Thyroid gland (tissue), 4 donors: ENCODE measurements at regions not wholly inside any gene's neighbourhood (a gene's known extent, or its start where the extent isn't known, plus 50 kb on each side); places are given as distances from the start of the nearest gene placed in this dataset.

Experiments used
- DNase-seq, 2 donors: peaks; one replicate each; pipeline ENCODE4 v3.0.0-alpha.2; 2019
- H3K27ac ChIP-seq, 3 donors: fragments of 200-600 bp; sonication (generic); 1 replicate in 2 of 3; 2 replicates in 1 of 3; pipeline ENCODE4 v1.5.1; 2016 to 2019; ENCODE audit warnings: mild to moderate bottlenecking in 1 of 3, moderate library complexity in 1 of 3
- H3K27me3 ChIP-seq: fragments of 200-600 bp; sonication (generic); one replicate; pipeline ENCODE4 v1.5.1; 2019
- H3K36me3 ChIP-seq, 2 donors: fragments of 200-600 bp; sonication (generic); one replicate each; pipeline ENCODE4 v1.5.1; 2016 to 2019
- H3K4me1 ChIP-seq, 2 donors: fragments of 200-600 bp; sonication (generic); one replicate each; pipeline ENCODE4 v1.5.1; 2017 to 2019
- H3K4me3 ChIP-seq, 3 donors: fragments of 200-600 bp; sonication (generic); replicated peaks in 1 of 3; 1 replicate in 2 of 3; 2 replicates in 1 of 3; pipeline ENCODE4 v1.5.1; 2016; ENCODE audit warnings: mild to moderate bottlenecking in 1 of 3
- H3K9me3 ChIP-seq: fragments of 200-600 bp; sonication (generic); one replicate; pipeline ENCODE4 v1.5.1; 2017
- CTCF ChIP-seq, 6 experiments: fragments of 200-600 bp in 3 of 6; fragments of 450-650 bp in 3 of 6; sonication (generic) in 3 of 6; IDR thresholded peaks; one replicate each; pipeline ENCODE4 v1.5.1; 2016 to 2019; ENCODE audit warnings: antibody characterized with exemption in 6 of 6, mild to moderate bottlenecking in 2 of 6, inconsistent platforms in 1 of 6, moderate library complexity in 1 of 6
- POLR2A ChIP-seq, 2 donors: fragments of 450-650 bp; IDR thresholded peaks; one replicate each; pipeline ENCODE4 v1.6.1; 2017; ENCODE audit warnings: antibody characterized with exemption in 2 of 2, mild to moderate bottlenecking in 2 of 2, moderate library complexity in 1 of 2
- WGBS, 2 donors: methylation state at CpG; one replicate each; pipeline ENCODE4 v1.1.5; 2017; 5-methylcytosine and 5-hydroxymethylcytosine counted together
- intact Hi-C: fragments of 100-400 bp; cut with DNase I; formaldehyde crosslinking; loops from one replicate; pipeline ENCODE4 v1.15.1; 2023

- DNase-seq, result no peak
- intact Hi-C loops, result no loop called here
These were observed 311.4 kb upstream of the MSX2 start for GRCh38 chr5:174412941-174413340.

GRCh38 chr5:174413567-174414314 lies 310.6 kb upstream of the MSX2 start:
- H3K9me3 ChIP-seq, result no peaks in the 10 kb centered on the region
- no peaks in the 10 kb centered on the region for H3K27me3 ChIP-seq
- no peak for TF ChIP-seq CTCF (IDR thresholded peaks at IDR 0.05)
- TF ChIP-seq POLR2A (IDR thresholded peaks at IDR 0.05), result no peak
- H3K4me1 ChIP-seq, result no peaks in the 10 kb centered on the region
- intact Hi-C loops, result no loop called here
- no peaks in the 10 kb centered on the region for H3K36me3 ChIP-seq
- DNase-seq, result no peak
- 80 to 82% methylated on average over 10 of the region's 10 CpGs for WGBS, 2 donors
- H3K27ac ChIP-seq, result no peak overlapping the region
- no peak overlapping the region for H3K4me3 ChIP-seq

More at GRCh38 chr5:174412941-174413340, 311.4 kb upstream of the MSX2 start:
- WGBS, 2 donors, result 82 to 84% methylated on average over 3 of the region's 3 CpGs
- H3K36me3 ChIP-seq, result no peaks in the 10 kb centered on the region
- no peak overlapping the region for H3K4me3 ChIP-seq
- TF ChIP-seq CTCF (IDR thresholded peaks at IDR 0.05) (no peak), POLR2A (IDR thresholded peaks at IDR 0.05) (no peak)
- no peak overlapping the region for H3K27ac ChIP-seq
- no peaks in the 10 kb centered on the region for H3K4me1 ChIP-seq
- H3K27me3 ChIP-seq, result no peaks in the 10 kb centered on the region
- H3K9me3 ChIP-seq, result no peaks in the 10 kb centered on the region

- DNase-seq, result no peak
- 40 to 49% methylated on average over 1 of the region's 1 CpG for WGBS, 2 donors
- no peaks in the 10 kb centered on the region for H3K27me3 ChIP-seq
- no peak for TF ChIP-seq POLR2A (IDR thresholded peaks at IDR 0.05)
- TF ChIP-seq CTCF (IDR thresholded peaks at IDR 0.05), result no peak
- intact Hi-C loops, result no loop called here
- no peaks in the 10 kb centered on the region for H3K36me3 ChIP-seq
- H3K4me1 ChIP-seq, result no peaks in the 10 kb centered on the region
- no peak overlapping the region for H3K4me3 ChIP-seq
- H3K9me3 ChIP-seq, result no peaks in the 10 kb centered on the region
- no peak overlapping the region for H3K27ac ChIP-seq
These were observed 310.1 kb upstream of the MSX2 start for GRCh38 chr5:174414315-174414710.

- intact Hi-C loops, result loop anchor here (5.0 kb wide), 1 partner anchor 373 kb away; no protein-coding TSS in a partner anchor
- peak in 1 of 2 donors; percentile 5 for DNase-seq
- Histone ChIP-seq H3K4me1 (no peaks in the 10 kb centered on the region), H3K9me3 (no peaks in the 10 kb centered on the region), H3K27ac (no peak overlapping the region), H3K4me3 (no peak overlapping the region), H3K36me3 (no peaks in the 10 kb centered on the region), H3K27me3 (no peaks in the 10 kb centered on the region)
- TF ChIP-seq POLR2A (IDR thresholded peaks at IDR 0.05) (no peak), CTCF (IDR thresholded peaks at IDR 0.05) (no peak)
- 2 to 4% methylated on average over 18 of the region's 18 CpGs for WGBS, 2 donors
These were observed 305.4 kb upstream of the MSX2 start for GRCh38 chr5:174418809-174419539.
